Mucosa of descending colon (tissue), 3 donors: ENCODE measurements at regions not wholly inside any gene's neighbourhood (a gene's known extent, or its start where the extent isn't known, plus 50 kb on each side); places are given as distances from the start of the nearest gene placed in this dataset.

Source experiments
- ATAC-seq: fragments of 200-7000 bp; cut with Tn5 transposase; one replicate; pipeline ENCODE4 v1.9.1; 2020; ENCODE audit warnings: mild to moderate bottlenecking, moderate library complexity
- DNase-seq, 3 donors: peaks; one replicate each; pipeline ENCODE4 v3.0.0-alpha.2; 2020
- H3K36me3 ChIP-seq: fragments of 200-600 bp; one replicate; pipeline ENCODE4 v1.8.0; 2021; ENCODE audit warnings: low read depth, mild to moderate bottlenecking
- H3K4me1 ChIP-seq: fragments of 200-600 bp; one replicate; pipeline ENCODE4 v1.8.0; 2021; ENCODE audit warnings: low read depth, mild to moderate bottlenecking
- H3K4me3 ChIP-seq: fragments of 200-600 bp; one replicate; pipeline ENCODE4 v1.8.0; 2021; ENCODE audit warnings: mild to moderate bottlenecking
- H3K9me3 ChIP-seq: fragments of 200-600 bp; one replicate; pipeline ENCODE4 v1.8.0; 2021; ENCODE audit warnings: mild to moderate bottlenecking
- intact Hi-C, 2 donors: fragments of 100-400 bp; cut with DNase I in 1 of 2; cut with micrococcal nuclease in 1 of 2; formaldehyde crosslinking; loops; one replicate each; pipeline versions ENCODE4 v1.11.0 to v1.11.1; 2022; cut with DNase I, micrococcal nuclease
- TF ChIP-seq, protein P1 (sequence below): fragments of 200-600 bp; IDR thresholded peaks from one replicate; pipeline ENCODE4 v1.8.0; 2022; ENCODE audit warnings: antibody characterized with exemption, mild to moderate bottlenecking
- donor health status: DM: no; HTN: no; CAD: no; lungs with moderate emphysema.
- donor health status: DM: no; HTN: no; CAD: no.
- donor health status: DM: no; HTN: yes; CAD: no.

DNA sequence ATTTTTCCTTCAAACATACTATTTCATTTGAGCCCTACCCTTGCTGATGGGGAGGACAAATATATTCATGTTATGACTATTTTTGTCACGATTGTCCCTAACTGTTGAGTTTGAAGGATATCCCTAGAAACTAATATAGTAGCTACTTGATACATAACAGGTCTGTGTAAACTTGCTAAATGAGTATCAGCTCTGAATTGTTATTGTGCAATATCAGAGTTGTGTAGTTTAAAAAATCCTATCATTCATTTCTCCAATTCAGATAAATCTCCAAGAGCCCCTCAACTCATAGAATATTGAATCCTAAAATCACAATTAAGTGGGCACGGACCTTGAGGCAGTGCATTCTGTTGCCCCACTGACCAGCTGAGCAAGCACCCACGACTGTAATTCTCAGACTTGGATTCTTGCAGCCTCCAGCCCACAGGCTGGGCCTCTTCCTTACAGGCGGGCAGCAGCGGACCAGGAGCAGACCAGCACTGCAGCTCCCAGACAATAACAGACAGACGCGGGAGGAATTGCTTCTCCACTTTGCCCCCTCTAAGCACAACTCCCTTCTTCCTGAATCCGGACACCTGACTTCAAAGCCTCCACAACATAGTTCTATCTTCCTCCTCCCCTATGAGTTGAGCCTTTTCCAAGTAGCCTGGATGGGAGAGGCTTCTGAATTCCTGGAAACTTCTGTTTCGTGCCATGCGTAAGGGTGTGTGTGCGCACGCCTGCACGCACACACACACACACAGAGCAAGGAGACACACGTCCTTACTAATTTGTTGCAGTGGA is 337.6 kb upstream of the ARGLU1 start:
- TF ChIP-seq, protein P1, sequence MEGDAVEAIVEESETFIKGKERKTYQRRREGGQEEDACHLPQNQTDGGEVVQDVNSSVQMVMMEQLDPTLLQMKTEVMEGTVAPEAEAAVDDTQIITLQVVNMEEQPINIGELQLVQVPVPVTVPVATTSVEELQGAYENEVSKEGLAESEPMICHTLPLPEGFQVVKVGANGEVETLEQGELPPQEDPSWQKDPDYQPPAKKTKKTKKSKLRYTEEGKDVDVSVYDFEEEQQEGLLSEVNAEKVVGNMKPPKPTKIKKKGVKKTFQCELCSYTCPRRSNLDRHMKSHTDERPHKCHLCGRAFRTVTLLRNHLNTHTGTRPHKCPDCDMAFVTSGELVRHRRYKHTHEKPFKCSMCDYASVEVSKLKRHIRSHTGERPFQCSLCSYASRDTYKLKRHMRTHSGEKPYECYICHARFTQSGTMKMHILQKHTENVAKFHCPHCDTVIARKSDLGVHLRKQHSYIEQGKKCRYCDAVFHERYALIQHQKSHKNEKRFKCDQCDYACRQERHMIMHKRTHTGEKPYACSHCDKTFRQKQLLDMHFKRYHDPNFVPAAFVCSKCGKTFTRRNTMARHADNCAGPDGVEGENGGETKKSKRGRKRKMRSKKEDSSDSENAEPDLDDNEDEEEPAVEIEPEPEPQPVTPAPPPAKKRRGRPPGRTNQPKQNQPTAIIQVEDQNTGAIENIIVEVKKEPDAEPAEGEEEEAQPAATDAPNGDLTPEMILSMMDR, result no peak
- intact Hi-C loops, result no loop called here
- no peak for ATAC-seq

GRCh38 chr13:106899442-106899841 is 331.5 kb upstream of the ARGLU1 start:
- intact Hi-C loops, result no loop called here
- DNase-seq (no peak), ATAC-seq (no peak)
- TF ChIP-seq, protein P1, result no peak
- H3K36me3 ChIP-seq, result no peaks in the 10 kb centered on the region
- no peaks in the 10 kb centered on the region for H3K4me1 ChIP-seq
- H3K4me3 ChIP-seq, result no peak overlapping the region
- no peaks in the 10 kb centered on the region for H3K9me3 ChIP-seq

More for the DNA sequence above, 337.6 kb upstream of the ARGLU1 start:
- no peak overlapping the region for H3K4me3 ChIP-seq
- no peaks in the 10 kb centered on the region for H3K4me1 ChIP-seq
- H3K9me3 ChIP-seq, result no peaks in the 10 kb centered on the region
- no peaks in the 10 kb centered on the region for H3K36me3 ChIP-seq
- no peak for DNase-seq

- no peaks in the 10 kb centered on the region for H3K36me3 ChIP-seq
- intact Hi-C loops, result no loop called here
- H3K9me3 ChIP-seq, result no peaks in the 10 kb centered on the region
Measured at GRCh38 chr13:106898231-106898630, 330.3 kb upstream of the ARGLU1 start.

DNA sequence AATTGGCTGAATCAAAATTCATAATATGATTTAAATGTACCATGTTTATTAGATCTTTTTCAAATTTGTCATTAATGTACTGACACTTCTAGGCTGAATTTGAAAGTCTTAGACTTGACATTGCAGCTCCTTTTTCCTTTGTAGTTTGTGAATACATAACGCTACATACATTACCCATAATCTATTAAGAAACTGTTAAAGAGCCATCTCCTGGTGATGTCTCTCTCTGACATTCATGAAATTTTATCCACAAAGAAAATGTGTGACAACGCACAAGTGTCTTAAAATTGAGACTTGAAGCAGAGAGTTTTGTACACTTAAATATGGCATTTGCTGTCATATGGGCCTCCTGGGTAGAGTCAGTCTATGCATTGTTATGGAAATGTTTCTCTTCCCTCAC is 320.2 kb upstream of the ARGLU1 start:
- ATAC-seq (no peak), DNase-seq (no peak)
- H3K9me3 ChIP-seq, result no peaks in the 10 kb centered on the region
- intact Hi-C loops, result no loop called here
- no peaks in the 10 kb centered on the region for H3K4me1 ChIP-seq
- TF ChIP-seq, protein P1, result no peak
- no peak overlapping the region for H3K4me3 ChIP-seq
- H3K36me3 ChIP-seq, result no peaks in the 10 kb centered on the region

More at GRCh38 chr13:106898231-106898630, 330.3 kb upstream of the ARGLU1 start:
- Histone ChIP-seq H3K4me1 (no peaks in the 10 kb centered on the region), H3K4me3 (no peak overlapping the region)
- ATAC-seq (no peak), DNase-seq (no peak)
- TF ChIP-seq, protein P1, result no peak

GRCh38 chr13:106887686-106888085 is 319.7 kb upstream of the ARGLU1 start:
- no peak for ATAC-seq

More at GRCh38 chr13:106887686-106888085, 319.7 kb upstream of the ARGLU1 start:
- H3K9me3 ChIP-seq, result no peaks in the 10 kb centered on the region
- TF ChIP-seq, protein P1, result no peak
- H3K4me1 ChIP-seq, result no peaks in the 10 kb centered on the region
- intact Hi-C loops, result no loop called here
- no peaks in the 10 kb centered on the region for H3K36me3 ChIP-seq
- H3K4me3 ChIP-seq, result no peak overlapping the region
- DNase-seq, result no peak
